Muscle layer of duodenum (tissue), 2 donors: ENCODE measurements at regions not wholly inside any gene's neighbourhood (a gene's known extent, or its start where the extent isn't known, plus 50 kb on each side); places are given as distances from the start of the nearest gene placed in this dataset.

ENCODE experiments used
- H3K27ac ChIP-seq: one replicate; pipeline ENCODE4 v1.7.0; 2013; ENCODE audit warnings: mild to moderate bottlenecking, low read length
- H3K27me3 ChIP-seq: one replicate; pipeline ENCODE4 v1.7.0; 2013; ENCODE audit warnings: low read depth, mild to moderate bottlenecking, control low read depth, low read length
- H3K36me3 ChIP-seq, 2 donors: one replicate each; pipeline ENCODE4 v1.7.0; 2013; ENCODE audit warnings: low read length in 2 of 2, control low read depth in 1 of 2, mild to moderate bottlenecking in 1 of 2; ENCODE audit not compliant: insufficient read depth in 2 of 2, control insufficient read depth in 1 of 2
- H3K4me1 ChIP-seq, 2 donors: one replicate each; pipeline ENCODE4 v1.7.0; 2013; ENCODE audit warnings: low read length in 2 of 2, mild to moderate bottlenecking in 2 of 2, control low read depth in 1 of 2, moderate library complexity in 1 of 2; ENCODE audit not compliant: insufficient read depth in 2 of 2, control insufficient read depth in 1 of 2
- H3K4me3 ChIP-seq, 2 donors: one replicate each; pipeline ENCODE4 v1.7.0; 2013; ENCODE audit warnings: low read length in 2 of 2, low read depth in 1 of 2, mild to moderate bottlenecking in 1 of 2
- H3K9me3 ChIP-seq, 2 donors: one replicate each; pipeline ENCODE4 v1.7.0; 2013; ENCODE audit warnings: low read length in 2 of 2, control low read depth in 1 of 2, mild to moderate bottlenecking in 1 of 2; ENCODE audit not compliant: control insufficient read depth in 1 of 2
- donor health status: healthy.

DNA sequence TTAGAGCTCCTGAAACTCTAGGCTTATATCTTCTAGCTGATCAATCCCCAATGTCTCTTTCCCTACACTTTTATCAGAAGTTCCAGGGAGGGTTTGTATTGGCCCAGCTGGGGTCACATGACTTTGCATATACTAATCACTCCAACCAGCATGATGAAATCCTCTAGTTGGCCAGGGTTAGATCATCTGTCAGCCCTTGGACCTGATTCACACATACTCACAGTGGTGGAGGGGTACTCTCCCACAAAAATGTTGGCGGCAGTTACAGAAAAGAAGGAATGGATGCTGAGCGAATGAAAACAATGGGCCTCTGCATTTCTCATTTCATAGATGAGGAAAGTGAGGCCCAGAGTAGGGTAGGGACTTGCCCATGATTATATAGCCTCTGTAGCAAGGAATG, 151.1 kb downstream of the PJA1 start:
- Histone ChIP-seq H3K4me3 (no peak overlapping the region), H3K27me3 (no peaks in the 10 kb centered on the region), H3K9me3 (no peaks in the 10 kb centered on the region), H3K36me3 (no peaks in the 10 kb centered on the region), H3K4me1 (peaks cover 0 to 2% of the 10 kb centered on the region in 2 donors), H3K27ac (no peak overlapping the region)

DNA sequence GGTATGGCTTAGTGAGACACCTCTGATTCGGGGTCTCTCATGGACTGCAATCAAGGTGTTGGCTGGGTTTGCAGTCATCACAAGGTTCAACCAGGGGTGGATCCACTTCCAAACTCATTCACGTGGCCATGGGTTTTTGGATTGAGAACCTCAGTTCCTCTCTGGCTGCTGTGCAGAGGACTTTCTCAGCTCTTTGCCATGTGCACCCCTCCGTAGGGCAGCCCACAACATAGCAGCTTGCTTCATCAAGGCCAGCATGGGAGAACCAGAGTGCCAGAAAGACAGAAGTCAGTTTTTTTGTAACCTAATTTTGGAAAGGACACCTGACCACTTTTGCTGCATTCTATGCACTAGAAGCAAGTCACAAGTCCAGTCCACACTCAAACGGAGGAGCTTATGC, 154.9 kb downstream of the PJA1 start:
- Histone ChIP-seq H3K36me3 (no peaks in the 10 kb centered on the region), H3K9me3 (no peaks in the 10 kb centered on the region), H3K4me1 (peaks cover 0 to 2% of the 10 kb centered on the region in 2 donors), H3K4me3 (no peak overlapping the region), H3K27ac (no peak overlapping the region), H3K27me3 (no peaks in the 10 kb centered on the region)

DNA sequence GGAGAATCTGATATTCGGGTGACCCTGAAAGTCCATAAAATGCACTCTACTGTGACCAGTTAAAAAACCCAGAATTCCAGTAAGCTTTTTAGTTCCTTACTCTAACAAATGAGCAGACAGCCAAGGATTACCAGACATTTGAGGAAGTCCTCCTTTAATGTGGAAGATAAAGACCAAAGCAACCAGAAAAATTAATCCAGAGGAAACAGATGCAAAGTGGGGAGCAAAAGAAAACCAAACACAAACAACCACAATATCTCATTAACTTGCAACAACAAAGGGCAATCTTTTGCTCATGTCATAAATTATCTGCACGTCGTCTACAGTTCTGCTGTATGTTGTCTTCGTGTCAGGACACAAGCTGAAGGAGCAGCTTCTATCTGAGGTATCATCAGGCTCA, 164.4 kb downstream of the PJA1 start:
- H3K4me1 ChIP-seq: peaks cover 0 to 7% of the 10 kb centered on the region in 2 donors
- H3K36me3 ChIP-seq: no peaks in the 10 kb centered on the region
- no peak overlapping the region for H3K4me3 ChIP-seq
- H3K9me3 ChIP-seq: no peaks in the 10 kb centered on the region
- H3K27ac ChIP-seq: no peak overlapping the region
- no peaks in the 10 kb centered on the region for H3K27me3 ChIP-seq

GRCh38 chrX:68999931-69000330, 165.3 kb downstream of the PJA1 start:
- Histone ChIP-seq H3K4me3 (no peak overlapping the region), H3K36me3 (no peaks in the 10 kb centered on the region), H3K27ac (no peak overlapping the region), H3K4me1 (peaks cover 6 to 17% of the 10 kb centered on the region in 2 donors), H3K27me3 (no peaks in the 10 kb centered on the region), H3K9me3 (no peaks in the 10 kb centered on the region)

GRCh38 chrX:68999356-68999755, 165.9 kb downstream of the PJA1 start:
- Histone ChIP-seq H3K9me3 (no peaks in the 10 kb centered on the region), H3K4me1 (peaks cover 6 to 17% of the 10 kb centered on the region in 2 donors), H3K27me3 (no peaks in the 10 kb centered on the region), H3K36me3 (no peaks in the 10 kb centered on the region), H3K4me3 (no peak overlapping the region), H3K27ac (no peak overlapping the region)

GRCh38 chrX:68998716-68999115, 166.5 kb downstream of the PJA1 start:
- H3K27ac ChIP-seq: no peak overlapping the region
- no peaks in the 10 kb centered on the region for H3K36me3 ChIP-seq
- H3K4me1 ChIP-seq: peaks cover 6 to 17% of the 10 kb centered on the region in 2 donors
- H3K27me3 ChIP-seq: no peaks in the 10 kb centered on the region
- no peak overlapping the region for H3K4me3 ChIP-seq
- H3K9me3 ChIP-seq: no peaks in the 10 kb centered on the region

- no peaks in the 10 kb centered on the region for H3K27me3 ChIP-seq
- no peak overlapping the region for H3K27ac ChIP-seq
- no peaks in the 10 kb centered on the region for H3K9me3 ChIP-seq
- H3K36me3 ChIP-seq: no peaks in the 10 kb centered on the region
- no peak overlapping the region for H3K4me3 ChIP-seq
- H3K4me1 ChIP-seq: peaks cover 6 to 17% of the 10 kb centered on the region in 2 donors
Measured at GRCh38 chrX:68997911-68998310, 167.3 kb downstream of the PJA1 start.

GRCh38 chrX:68997511-68997910, 167.7 kb downstream of the PJA1 start:
- no peaks in the 10 kb centered on the region for H3K27me3 ChIP-seq
- H3K4me3 ChIP-seq: no peak overlapping the region
- no peak overlapping the region for H3K27ac ChIP-seq

GRCh38 chrX:68995780-68996551, 167.1 kb downstream of the EFNB1 start:
- peak overlapping the region in 1 of 2 donors; percentile 5 for H3K4me3 ChIP-seq
- no peaks in the 10 kb centered on the region for H3K36me3 ChIP-seq
- H3K9me3 ChIP-seq: no peaks in the 10 kb centered on the region
- H3K4me1 ChIP-seq: peaks cover 6 to 17% of the 10 kb centered on the region in 2 donors
- no peaks in the 10 kb centered on the region for H3K27me3 ChIP-seq
- H3K27ac ChIP-seq: peak overlapping the region; percentile 23

More at GRCh38 chrX:68997511-68997910, 167.7 kb downstream of the PJA1 start:
- Histone ChIP-seq H3K9me3 (no peaks in the 10 kb centered on the region), H3K36me3 (no peaks in the 10 kb centered on the region), H3K4me1 (peaks cover 6 to 17% of the 10 kb centered on the region in 2 donors)

DNA sequence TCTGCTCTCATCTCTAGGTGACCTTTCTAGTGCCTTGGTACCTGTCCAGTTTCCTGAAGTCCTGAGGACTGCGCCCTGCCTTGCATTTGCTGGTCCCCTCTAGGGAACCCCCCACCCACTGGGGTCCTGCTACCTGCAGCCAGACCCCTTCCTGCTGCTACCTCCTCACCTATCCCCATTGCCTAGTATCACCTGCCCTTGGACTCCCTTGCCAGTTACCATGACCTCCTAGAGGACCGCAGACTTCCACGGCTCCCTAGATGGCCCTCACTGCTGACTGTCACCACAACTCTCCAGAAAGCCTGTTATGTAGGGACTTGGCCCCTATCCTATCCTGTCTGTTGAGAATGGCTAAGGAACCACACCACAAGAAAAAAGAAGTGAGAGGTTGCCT, 166.6 kb downstream of the EFNB1 start:
- Histone ChIP-seq H3K36me3 (no peaks in the 10 kb centered on the region), H3K4me1 (peaks cover 6 to 23% of the 10 kb centered on the region in 2 donors), H3K4me3 (no peak overlapping the region), H3K27ac (peak overlapping the region; percentile 23), H3K27me3 (no peaks in the 10 kb centered on the region), H3K9me3 (no peaks in the 10 kb centered on the region)

DNA sequence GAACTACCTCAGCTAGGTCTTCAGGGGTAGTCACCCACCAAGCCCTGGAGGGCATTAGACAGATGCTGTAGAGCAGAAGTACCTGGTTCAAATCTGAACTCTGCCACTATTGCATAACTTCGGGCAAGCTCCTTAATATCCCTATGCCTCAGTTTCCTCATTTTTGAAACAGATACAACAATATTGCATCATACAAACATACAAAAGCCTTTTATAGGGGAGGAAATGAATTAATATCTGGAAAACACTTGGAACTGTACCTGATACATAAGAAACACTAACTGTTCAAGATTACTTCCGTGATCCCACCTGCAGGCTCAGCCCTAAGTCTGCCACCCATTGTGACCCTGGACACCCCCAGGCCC, 166.1 kb downstream of the EFNB1 start:
- Histone ChIP-seq H3K4me3 (no peak overlapping the region), H3K27ac (no peak overlapping the region), H3K9me3 (no peaks in the 10 kb centered on the region), H3K36me3 (no peaks in the 10 kb centered on the region), H3K4me1 (peaks cover 6 to 28% of the 10 kb centered on the region in 2 donors), H3K27me3 (no peaks in the 10 kb centered on the region)
